ENCODE measurements at regions not wholly inside any gene's neighbourhood (a gene's known extent, or its start where the extent isn't known, plus 50 kb on each side); places are given as distances from the start of the nearest gene placed in this dataset.

- no peak for TF ChIP-seq FOS (IDR thresholded peaks at IDR 0.05; ENCODE audit: borderline replicate concordance, extremely low read depth, insufficient read length)
Observed at GRCh38 chr3:146969356-146969755, 364.2 kb upstream of the PLSCR5 start (continued).

- in situ Hi-C loops (cut with MboI) = no loop called here
- FAIRE-seq = no peak
- no peak for DNase-seq (ENCODE audit: low read depth, low spot score)
- H3K4me3 ChIP-seq = no peak overlapping the region
- H3K9me3 ChIP-seq (replicated peaks; ENCODE audit: control insufficient read depth, insufficient read depth, low read length) = no peaks in the 10 kb centered on the region
- intact Hi-C loops (cut with micrococcal nuclease; ENCODE audit: unreplicated experiment) = no loop called here
- no peaks in the 10 kb centered on the region for H3K4me1 ChIP-seq (ENCODE audit: control insufficient read depth, insufficient read depth, low read length)
- TF ChIP-seq TBL1XR1 (IDR thresholded peaks at IDR 0.05; ENCODE audit: low read depth, low read length) (no peak), ZZZ3 (IDR thresholded peaks at IDR 0.05; ENCODE audit: control insufficient read depth, insufficient read length, low read depth) (no peak), FOXM1 (IDR thresholded peaks at IDR 0.05; ENCODE audit: low read depth, low read length) (no peak), YBX1 (IDR thresholded peaks at IDR 0.05) (no peak), GATAD2B (conservative IDR thresholded peaks at IDR 0.05; ENCODE audit: low read depth) (no peak), SUZ12 (IDR thresholded peaks at IDR 0.05; ENCODE audit: unreplicated experiment) (no peak), ZNF592 (IDR thresholded peaks at IDR 0.05) (no peak)
- RAD21 ChIA-PET (ENCODE audit: unreplicated experiment) = no interaction called here
- POLR2A ChIA-PET = no interaction called here
- CTCF ChIA-PET = no interaction called here
- no peaks in the 10 kb centered on the region for H3K27me3 ChIP-seq (replicated peaks in 1 of 2; ENCODE audit: control insufficient read depth in 2 of 2, insufficient read depth in 2 of 2, low read length in 1 of 2)
- no peaks in the 10 kb centered on the region for H4K20me1 ChIP-seq (ENCODE audit: control insufficient read depth, insufficient read depth)
- WGBS (ENCODE audit: insufficient coverage, insufficient replicate concordance, low lambda C conversion rate, missing lambda C conversion rate) = 6% methylated on average over 1 of the region's 1 CpG
- SMC1A ChIA-PET (ENCODE audit: uncharacterized antibody, unreplicated experiment) = no interaction called here
- H3K79me2 ChIP-seq (ENCODE audit: control insufficient read depth, insufficient read depth, low read length) = no peaks in the 10 kb centered on the region
- H3K27ac ChIP-seq (ENCODE audit: control insufficient read depth, insufficient read depth) = no peak overlapping the region
- no peak overlapping the region for H3K4me2 ChIP-seq (ENCODE audit: control insufficient read depth, insufficient read depth)
- no peaks in the 10 kb centered on the region for H3K36me3 ChIP-seq (ENCODE audit: control insufficient read depth in 2 of 2, insufficient read depth in 2 of 2, low read length in 1 of 2)
- no peak overlapping the region for H2AFZ ChIP-seq (ENCODE audit: control insufficient read depth, low read depth, low read length)
- H3K9ac ChIP-seq (ENCODE audit: control insufficient read depth, insufficient read depth, low read length) = no peak overlapping the region
- BruUV-seq (replicated peaks) = no TSS peak
- ATAC-seq = no peak
Observed at GRCh38 chr3:146968204-146968651, 363.1 kb upstream of the PLSCR5 start.
